K562 (cell line): ENCODE measurements at regions not wholly inside any gene's neighbourhood (a gene's known extent, or its start where the extent isn't known, plus 50 kb on each side); places are given as distances from the start of the nearest gene placed in this dataset.

Experiments
- FOXK2 ChIP-seq, 2 experiments: fragments of 450-650 bp; IDR thresholded peaks in 1 of 2; conservative IDR thresholded peaks in 1 of 2; 2 replicates each; pipeline ENCODE4 v1.6.1; 2016; ENCODE audit warnings: low read depth in 2 of 2, mild to moderate bottlenecking in 1 of 2
- POLR2B ChIP-seq: fragments of 450-650 bp; IDR thresholded peaks from 2 replicates; pipeline ENCODE4 v1.6.1; 2018; ENCODE audit warnings: low read depth; ENCODE audit not compliant: partially characterized antibody
- RCOR1 ChIP-seq, 2 experiments: IDR thresholded peaks; 2 replicates each; pipeline ENCODE4 v1.6.1; 2012; ENCODE audit warnings: low read depth in 2 of 2, low read length in 2 of 2, borderline replicate concordance in 1 of 2, improper control_type of control experiment in 1 of 2
- TF ChIP-seq, protein P1 (sequence below): fragments of 450-650 bp; formaldehyde crosslinking; IDR thresholded peaks from 2 replicates; pipeline ENCODE4 v1.4.0; 2020; ENCODE audit warnings: mild to moderate bottlenecking, mixed read lengths

DNA sequence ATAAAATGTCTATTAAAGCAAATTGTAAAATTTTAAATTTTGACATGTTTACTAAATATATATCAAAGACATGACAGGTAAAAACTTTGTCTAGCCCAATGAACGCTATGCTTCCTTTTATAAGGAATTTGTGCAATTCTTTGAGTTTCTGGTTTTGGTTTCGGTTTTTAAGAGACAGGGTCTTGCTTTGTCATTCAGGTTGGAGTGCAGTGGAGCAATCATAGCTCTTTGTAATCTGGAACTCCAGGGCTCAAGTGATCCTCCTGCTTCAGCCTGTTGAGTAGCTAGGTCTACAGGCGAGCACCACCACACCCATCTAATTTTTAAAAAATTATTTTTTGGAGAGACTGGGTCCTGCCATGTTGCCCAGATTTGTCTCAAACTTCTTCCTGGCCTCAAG, 60.7 kb downstream of the BLTP1 start:
- TF ChIP-seq RCOR1 (IDR thresholded peaks at IDR 0.05; ENCODE audit: borderline replicate concordance in 1 of 2, low read depth in 2 of 2, low read length in 2 of 2): no peak
- no peak for TF ChIP-seq POLR2B
- no peak for TF ChIP-seq FOXK2 (conservative IDR thresholded peaks at IDR 0.05 in 1 of 2, IDR thresholded peaks at IDR 0.05 in 1 of 2; ENCODE audit: low read depth in 2 of 2)
- TF ChIP-seq, protein P1, sequence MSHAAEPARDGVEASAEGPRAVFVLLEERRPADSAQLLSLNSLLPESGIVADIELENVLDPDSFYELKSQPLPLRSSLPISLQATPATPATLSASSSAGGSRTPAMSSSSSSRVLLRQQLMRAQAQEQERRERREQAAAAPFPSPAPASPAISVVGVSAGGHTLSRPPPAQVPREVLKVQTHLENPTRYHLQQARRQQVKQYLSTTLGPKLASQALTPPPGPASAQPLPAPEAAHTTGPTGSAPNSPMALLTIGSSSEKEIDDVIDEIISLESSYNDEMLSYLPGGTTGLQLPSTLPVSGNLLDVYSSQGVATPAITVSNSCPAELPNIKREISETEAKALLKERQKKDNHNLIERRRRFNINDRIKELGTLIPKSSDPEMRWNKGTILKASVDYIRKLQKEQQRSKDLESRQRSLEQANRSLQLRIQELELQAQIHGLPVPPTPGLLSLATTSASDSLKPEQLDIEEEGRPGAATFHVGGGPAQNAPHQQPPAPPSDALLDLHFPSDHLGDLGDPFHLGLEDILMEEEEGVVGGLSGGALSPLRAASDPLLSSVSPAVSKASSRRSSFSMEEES (CRISPR knock-in tag): no peak
